ENCODE measurements at regions not wholly inside any gene's neighbourhood (a gene's known extent, or its start where the extent isn't known, plus 50 kb on each side); places are given as distances from the start of the nearest gene placed in this dataset.

GRCh38 chr1:29896791-29897714, 660.7 kb downstream of the PTPRU start:
- DNase-seq (ENCODE audit: low spot score), result no peak

DNA sequence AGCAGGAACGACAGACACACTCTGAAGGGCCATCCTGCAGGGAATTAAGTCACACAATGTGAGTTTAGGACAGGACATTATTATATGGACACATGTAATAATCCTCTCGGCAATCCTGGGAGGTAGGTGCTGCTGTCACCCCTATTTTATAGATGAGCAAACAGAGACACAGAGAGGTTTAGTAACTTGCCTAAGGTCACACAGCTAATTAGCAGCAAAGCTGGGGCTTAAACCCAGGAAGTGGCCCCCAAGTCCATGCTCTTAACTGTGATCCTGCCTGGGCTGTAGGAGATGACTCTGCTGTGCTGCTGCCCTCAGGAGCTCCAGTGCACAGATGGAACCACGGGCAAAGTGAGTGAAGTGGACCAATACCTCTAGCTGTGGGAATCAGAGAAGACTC, 660.0 kb downstream of the PTPRU start:
- DNase-seq (ENCODE audit: low spot score), result no peak

DNA sequence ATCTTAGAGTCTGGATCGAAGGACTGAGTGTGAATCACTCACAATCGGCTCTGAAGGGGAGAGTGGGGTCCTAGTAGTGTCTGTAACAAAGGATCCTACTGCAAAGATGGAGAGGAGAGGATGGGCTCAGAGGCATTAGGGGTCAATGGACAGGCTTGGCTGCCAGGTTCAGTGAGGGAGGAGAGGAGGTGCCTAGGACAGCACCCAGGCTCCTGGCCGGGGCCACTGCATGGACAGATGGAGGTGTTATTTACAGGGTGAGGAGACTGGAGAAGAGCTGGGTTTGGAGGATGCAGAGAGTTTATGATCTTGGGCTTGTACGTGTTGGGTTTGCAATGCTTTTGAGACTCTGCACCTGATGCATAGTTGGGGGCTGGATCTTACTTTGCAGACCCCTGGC, 658.9 kb downstream of the PTPRU start:
- no peak for DNase-seq (ENCODE audit: low spot score)

- no peak for DNase-seq (ENCODE audit: low spot score)
These were observed 658.0 kb downstream of the PTPRU start for GRCh38 chr1:29894311-29894710.

DNA sequence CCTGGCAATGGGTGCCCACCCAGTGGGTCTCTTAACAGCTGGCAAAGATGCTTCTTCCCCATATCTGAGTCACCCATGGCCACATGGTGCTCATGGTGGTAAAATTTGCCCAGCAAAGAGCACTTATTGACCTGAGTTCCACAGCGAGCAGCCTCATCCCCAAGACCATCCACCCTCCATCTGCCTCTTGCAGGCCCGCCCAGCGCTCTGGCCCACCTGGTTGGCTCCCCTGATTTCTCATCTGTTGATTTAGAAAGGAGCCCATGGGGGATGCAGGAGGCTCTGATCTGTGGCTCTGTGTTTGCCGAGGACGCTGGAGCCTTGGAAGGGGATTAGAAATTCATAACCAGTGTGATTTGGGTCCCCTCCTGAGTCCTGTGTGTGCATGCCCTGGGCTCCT, 657.5 kb downstream of the PTPRU start:
- no peak for DNase-seq (ENCODE audit: low spot score)

- DNase-seq (ENCODE audit: low spot score), result no peak
These were observed 656.9 kb downstream of the PTPRU start for GRCh38 chr1:29893046-29893723.

DNA sequence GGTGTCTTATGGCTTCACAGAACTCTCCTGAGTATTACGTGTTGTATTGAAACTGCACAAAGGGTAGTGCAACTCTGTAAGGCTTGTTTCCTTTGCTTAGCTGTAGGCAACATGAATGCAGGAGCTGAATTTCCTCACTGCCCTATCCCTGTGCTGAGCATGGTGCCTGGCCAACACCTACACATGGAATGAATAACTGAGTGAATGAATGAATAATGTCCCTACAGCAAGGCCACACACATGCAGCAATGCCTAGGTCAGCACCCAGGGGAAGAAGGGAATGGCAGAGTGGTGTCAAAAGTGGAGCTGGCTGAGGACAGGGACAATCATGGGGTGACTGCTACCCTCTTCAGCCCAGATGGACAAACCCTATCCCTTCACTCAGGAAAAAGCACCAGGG, 655.9 kb downstream of the PTPRU start:
- no peak for DNase-seq (ENCODE audit: low spot score)

DNA sequence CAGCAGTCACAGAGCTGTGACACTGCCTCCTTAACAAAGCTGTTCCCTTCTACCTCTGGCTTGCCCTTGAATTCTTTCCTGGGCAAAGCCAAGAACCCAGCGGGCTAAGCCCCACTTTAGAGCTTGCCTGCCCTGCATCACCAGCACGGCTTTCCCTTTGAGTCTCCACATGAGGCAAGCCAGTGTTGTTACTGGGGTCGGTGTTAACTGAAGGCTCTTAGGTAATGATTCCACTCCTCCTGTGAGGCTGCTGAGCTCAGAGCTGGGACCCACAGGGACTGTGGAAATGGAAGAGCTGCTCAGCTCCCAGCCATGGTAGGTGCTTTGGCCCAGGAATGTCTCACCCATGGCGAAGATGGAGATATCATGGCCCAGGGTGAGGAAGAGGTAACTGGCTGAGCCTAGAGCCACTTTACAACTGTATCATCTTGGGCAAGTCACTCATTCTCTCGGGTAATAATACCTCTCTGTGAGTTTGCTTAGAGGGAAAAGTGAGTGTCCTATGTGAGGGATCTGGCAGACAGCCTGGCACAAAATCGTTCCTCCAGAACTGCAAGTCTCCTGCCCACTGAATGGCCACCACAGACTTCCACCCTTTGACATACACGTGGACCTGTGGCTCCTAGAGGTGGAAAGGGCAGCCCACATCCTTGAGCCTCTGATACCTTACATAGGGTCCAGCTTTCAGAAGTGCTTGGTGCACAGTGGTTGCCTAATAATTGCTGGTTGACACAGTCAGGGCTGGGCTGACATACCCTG, 654.1 kb downstream of the PTPRU start:
- DNase-seq (ENCODE audit: low spot score), result no peak

DNA sequence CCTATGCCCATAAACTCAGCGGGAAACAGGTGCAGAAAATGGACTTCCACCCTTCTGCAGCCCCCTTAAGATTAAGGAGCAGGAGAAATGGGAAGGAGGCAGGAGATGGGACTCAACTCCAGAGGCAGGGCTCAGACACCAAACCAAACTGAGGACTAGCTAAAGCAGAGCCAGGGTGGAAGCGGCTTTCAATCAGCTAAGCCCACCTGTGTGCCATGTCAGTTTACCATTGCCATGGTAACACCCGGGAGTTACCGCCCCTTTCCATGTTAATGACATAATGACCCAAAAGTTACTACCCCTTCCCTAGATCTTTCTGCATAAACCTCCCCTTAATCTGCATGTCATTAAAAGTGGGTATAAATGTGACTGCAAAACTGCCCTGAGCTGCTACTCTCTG, 653.5 kb downstream of the PTPRU start:
- DNase-seq (ENCODE audit: low spot score), result no peak

DNA sequence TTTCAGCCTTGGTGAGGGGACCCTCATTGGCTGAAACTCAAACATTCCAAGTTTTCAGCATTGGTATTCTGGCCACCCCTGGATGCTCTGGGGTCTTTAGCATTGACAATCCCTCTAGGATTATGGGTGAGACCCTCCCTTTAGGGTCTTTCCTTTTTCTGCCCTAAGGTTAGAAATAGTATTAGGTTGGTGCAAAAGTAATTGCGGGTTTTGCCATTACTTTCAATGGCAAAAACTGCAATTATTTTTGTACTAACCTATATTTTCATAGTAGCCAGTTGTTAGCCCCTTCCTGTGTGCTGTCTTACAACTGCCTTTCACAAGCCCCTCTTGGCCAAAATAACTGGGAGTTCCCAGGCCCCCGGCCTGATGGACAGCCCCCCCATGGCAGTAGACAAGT, 648.4 kb downstream of the PTPRU start:
- DNase-seq (ENCODE audit: low spot score), result no peak

DNA sequence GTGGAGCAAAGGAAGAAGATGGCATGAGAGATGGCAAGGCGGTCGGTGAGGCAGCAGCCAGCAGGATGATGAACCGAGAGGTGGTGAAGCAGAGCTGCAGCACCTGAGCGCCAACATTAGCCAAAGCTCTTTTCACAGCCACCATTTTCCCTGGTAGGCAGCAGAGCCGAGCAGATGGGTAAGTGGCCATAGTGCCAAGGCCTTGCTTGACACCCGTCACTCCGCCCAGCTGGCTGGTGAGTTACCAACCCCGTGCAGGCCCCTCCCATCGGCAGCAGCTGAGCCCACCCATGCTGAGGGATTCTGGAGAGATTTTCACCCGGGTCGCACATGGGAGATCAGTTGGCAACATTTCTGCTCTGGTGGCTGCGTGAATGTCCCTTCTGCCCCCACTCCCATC, 647.7 kb downstream of the PTPRU start:
- no peak for DNase-seq (ENCODE audit: low spot score)

DNA sequence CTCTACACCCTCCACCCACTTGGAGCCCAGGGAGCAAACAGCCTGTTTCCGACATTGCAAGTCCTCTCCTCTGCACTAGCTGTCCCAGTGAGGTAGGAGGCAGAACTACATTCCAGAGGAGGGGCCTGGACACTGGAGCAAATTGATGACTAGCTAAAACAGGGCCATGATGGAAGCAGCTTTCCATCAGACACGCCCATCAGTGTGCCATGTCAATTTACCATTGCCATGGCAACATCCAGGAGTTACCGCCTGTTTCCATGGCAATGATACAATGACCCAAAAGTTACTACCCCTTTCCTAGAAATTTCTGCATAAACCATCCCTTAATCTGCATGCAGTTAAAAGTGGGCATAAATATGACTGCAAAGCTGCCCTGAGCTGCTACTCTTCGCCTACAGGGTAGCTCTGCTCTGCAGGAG, 647.1 kb downstream of the PTPRU start:
- DNase-seq (ENCODE audit: low spot score), result no peak

DNA sequence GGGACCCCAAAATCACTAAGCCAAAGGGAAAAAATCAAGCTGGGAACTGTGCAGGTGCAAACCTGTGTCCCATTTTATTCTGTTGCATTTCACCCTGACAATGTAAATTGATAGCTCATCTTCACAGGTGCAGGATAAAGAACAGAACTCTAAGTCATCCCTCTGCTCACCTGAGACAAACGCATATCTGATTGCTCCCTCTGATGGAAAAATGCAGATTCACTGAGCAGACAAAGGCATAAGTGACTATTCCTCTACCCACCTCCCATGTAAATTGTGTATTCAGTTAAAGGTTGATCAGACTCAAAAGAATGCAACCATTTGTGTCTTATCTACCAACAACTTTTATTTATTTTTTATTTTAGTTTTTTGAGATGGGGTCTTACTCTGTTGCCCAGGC, 644.2 kb downstream of the PTPRU start:
- DNase-seq (ENCODE audit: low spot score), result peak; percentile 7

GRCh38 chr1:29879217-29879616, 642.9 kb downstream of the PTPRU start:
- no peak for DNase-seq (ENCODE audit: low spot score)

DNA sequence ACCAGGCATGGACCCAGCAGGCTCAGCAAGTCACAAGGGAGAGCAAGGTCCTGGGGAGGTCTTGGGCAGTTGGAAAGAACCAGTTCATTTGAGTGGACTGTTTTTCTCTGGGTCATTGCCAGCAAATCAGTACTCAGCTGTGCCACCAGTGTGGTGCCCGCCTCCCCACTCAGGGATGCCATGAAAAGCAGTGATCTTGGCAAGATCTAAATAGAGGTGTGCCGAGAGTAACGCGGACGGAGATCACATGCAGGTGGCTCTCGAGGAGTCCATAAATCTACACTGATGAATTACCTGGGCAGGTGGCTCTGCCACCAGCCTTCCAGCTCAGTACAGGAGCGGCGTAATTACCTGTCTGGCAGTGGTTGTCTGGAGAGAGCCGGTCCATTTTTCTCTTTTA, 642.2 kb downstream of the PTPRU start:
- DNase-seq (ENCODE audit: low spot score), result no peak

- no peak for DNase-seq (ENCODE audit: low spot score)
These were observed 640.6 kb downstream of the PTPRU start for GRCh38 chr1:29876902-29877301.

DNA sequence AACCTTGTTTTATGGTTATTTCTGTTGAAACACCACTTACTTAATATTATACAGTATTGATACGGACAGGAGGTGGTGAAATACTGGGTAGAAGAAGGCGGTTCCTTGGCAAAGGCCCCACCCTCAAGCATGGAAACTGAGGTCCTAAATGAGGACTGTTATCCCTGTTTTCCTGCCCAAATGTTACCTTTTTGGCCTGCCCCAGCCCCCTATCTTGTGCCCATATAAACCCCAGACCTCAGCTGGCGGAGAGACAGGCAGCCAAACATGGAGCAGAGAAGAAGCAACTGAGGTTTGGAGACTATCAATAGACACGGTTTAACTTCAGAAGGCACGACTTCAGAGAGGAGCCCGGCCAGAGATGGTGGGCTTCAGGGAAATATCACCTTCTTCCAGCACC, 640.1 kb downstream of the PTPRU start:
- DNase-seq (ENCODE audit: low spot score), result no peak

DNA sequence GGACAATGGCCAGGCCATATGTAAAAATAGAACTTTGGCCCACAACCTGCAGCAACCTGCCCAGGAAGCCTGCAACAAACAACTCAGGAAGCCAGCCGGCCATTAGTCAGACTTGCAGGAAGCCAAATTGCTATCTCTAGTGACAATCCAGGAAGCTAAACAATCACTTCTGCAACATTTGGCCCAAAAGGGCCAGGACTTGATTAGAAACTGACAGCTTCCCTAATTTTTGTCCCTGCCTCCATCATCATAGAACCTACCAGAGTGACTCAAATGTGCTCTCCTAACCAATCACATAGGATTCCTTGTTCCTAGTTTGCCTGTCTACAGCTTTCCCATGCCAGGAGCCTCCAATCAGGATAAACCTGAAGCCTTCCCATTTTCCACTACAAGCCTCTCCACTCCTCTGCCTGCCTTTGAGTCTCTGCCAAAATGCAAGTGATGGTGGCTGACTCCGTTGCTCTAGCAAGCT, 639.3 kb downstream of the PTPRU start:
- DNase-seq (ENCODE audit: low spot score), result no peak

DNA sequence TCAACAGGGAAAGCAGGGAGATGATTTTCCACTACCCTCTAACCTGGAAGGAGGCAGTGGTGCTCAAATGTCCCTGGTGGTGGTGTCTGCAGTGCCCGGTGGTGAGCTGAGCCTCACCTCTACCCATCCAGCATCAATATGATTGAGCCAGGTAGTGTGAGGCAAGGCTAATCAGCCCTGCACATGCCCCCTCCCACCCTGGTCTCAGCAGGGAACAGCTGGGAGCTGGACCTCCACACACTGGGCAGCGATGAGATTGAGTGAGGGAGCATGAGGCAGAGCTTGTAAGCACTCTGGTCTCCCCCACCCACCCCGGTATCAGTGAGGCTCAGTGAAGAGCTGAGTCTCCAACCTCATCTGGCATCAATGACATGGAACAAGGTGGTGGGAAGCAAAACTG, 634.3 kb downstream of the PTPRU start:
- no peak for DNase-seq (ENCODE audit: low spot score)

DNA sequence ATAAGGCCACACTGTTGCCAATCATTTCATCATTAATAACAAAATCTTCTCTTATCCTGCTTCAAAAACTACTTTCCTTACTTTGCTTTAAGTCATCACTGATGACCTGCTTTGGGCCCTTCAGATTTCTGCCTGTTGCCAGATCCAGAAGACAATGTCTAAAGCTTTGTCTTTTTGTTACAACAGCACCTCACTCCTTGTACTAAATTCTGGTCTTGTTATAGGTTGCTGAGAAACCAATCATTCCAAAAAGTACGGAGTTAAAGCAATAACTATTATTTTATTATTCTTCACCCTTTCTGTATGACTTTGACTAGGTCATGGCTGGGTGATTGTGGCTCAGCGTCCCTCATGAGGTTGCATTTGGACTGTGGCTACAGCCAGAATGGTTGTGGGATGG, 633.5 kb downstream of the PTPRU start:
- DNase-seq (ENCODE audit: low spot score), result no peak

- no peak for DNase-seq (ENCODE audit: low spot score)
These were observed 632.6 kb downstream of the PTPRU start for GRCh38 chr1:29868944-29869343.

DNA sequence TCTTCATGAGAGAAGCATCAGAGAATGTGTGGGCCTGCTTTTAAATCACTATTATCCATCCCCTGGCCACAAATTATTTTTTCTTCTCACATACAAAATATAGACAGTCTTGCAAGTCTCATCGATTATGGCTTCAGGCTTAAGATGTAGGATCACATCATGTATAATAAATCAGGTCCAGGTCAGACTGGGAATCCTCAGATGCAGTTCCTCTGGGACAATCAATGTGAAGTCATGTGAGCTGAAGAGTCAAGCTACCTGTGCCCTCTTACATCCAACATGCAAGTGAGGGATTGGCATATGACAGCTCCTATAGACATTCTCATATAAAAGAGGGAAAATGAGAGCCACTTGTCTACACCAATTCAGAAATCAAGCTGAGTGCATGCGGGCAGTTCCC, 631.8 kb downstream of the PTPRU start:
- no peak for DNase-seq (ENCODE audit: low spot score)

DNA sequence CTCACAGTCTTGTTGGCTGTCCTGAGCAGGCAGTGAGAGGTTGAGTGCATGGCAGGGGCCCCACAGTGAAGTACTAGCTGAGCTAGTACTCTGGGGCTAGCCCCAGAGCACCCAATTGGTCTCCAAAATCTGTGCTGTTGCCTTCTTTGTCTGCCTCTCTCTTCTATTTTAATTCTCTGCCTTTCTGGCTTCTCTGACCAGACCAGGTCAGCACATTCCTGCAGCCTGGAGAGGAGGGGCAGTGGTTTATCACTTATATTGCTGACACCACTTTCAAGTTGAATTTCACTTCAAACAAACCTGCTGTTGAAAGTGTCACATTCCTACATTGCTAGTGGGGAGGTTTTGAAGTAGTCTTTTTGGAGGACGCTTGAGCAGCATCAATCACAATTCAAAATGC, 628.7 kb downstream of the PTPRU start:
- no peak for DNase-seq (ENCODE audit: low spot score)

Measured in activated CD4-positive, alpha-beta T cell treated with anti-CD3 and anti-CD28 coated beads, Interleukin-2, Interleukin-4, amounts not matched to agents 100 ng/mL and 50 ng/mL, durations not matched to agents 16 hours and 8 hours (primary cell).